Hepatocyte (in vitro differentiated cells): ENCODE measurements at regions not wholly inside any gene's neighbourhood (a gene's known extent, or its start where the extent isn't known, plus 50 kb on each side); places are given as distances from the start of the nearest gene placed in this dataset.

ENCODE experiments used
- CTCF ChIP-seq: fragments of 200-600 bp; sonication (generic); IDR thresholded peaks from 2 replicates; pipeline ENCODE4 v1.5.1; 2016; ENCODE audit warnings: antibody characterized with exemption, mild to moderate bottlenecking; ENCODE audit not compliant: poor library complexity
- EZH2 ChIP-seq: fragments of 200-600 bp; sonication (generic); IDR thresholded peaks from 2 replicates; pipeline ENCODE4 v1.6.1; 2016; ENCODE audit warnings: antibody characterized with exemption, mild to moderate bottlenecking, borderline replicate concordance
- EZH2phosphoT487 ChIP-seq: fragments of 200-600 bp; sonication (generic); IDR thresholded peaks from one replicate; pipeline ENCODE4 v1.6.1; 2018; ENCODE audit warnings: antibody characterized with exemption, mild to moderate bottlenecking, low read depth, moderate library complexity; ENCODE audit not compliant: unreplicated experiment, severe bottlenecking

GRCh38 chr18:59751186-59751585 is 54.0 kb upstream of the CCBE1 start:
- TF ChIP-seq CTCF (no peak), EZH2phosphoT487 (no peak), EZH2 (no peak)
